ENCODE measurements at regions not wholly inside any gene's neighbourhood (a gene's known extent, or its start where the extent isn't known, plus 50 kb on each side); places are given as distances from the start of the nearest gene placed in this dataset.
"Not testable (repeated sequence)": the region's sequence is repeated elsewhere in the genome, so short reads cannot be mapped to it uniquely, and the experiment has no call there.

GRCh38 chr1:70790232-70790923, 257.2 kb downstream of the PTGER3 start:
- Mint-ChIP-seq H3K4me3 (no peak overlapping the region), H3K9me3 (no peaks in the 10 kb centered on the region), H3K4me1 (no peaks in the 10 kb centered on the region), H3K36me3 (no peaks in the 10 kb centered on the region), H3K27ac (no peak overlapping the region), H3K27me3 (no peaks in the 10 kb centered on the region)
- ATAC-seq, result no peak

- not testable (repeated sequence) for ATAC-seq, H3K4me3 Mint-ChIP-seq, H3K4me1 Mint-ChIP-seq, H3K36me3 Mint-ChIP-seq, H3K27me3 Mint-ChIP-seq, H3K27ac Mint-ChIP-seq
- peaks cover 12% of the 10 kb centered on the region for H3K9me3 Mint-ChIP-seq
Observed at GRCh38 chr1:70795064-70795463, 252.6 kb downstream of the PTGER3 start.

GRCh38 chr1:70796298-70796697, 251.3 kb downstream of the PTGER3 start:
- not testable (repeated sequence) for H3K4me1 Mint-ChIP-seq, H3K27ac Mint-ChIP-seq, H3K36me3 Mint-ChIP-seq, ATAC-seq, H3K4me3 Mint-ChIP-seq, H3K27me3 Mint-ChIP-seq
- peaks cover 12% of the 10 kb centered on the region for H3K9me3 Mint-ChIP-seq

GRCh38 chr1:70802625-70803024, 245.0 kb downstream of the PTGER3 start:
- H3K4me3 Mint-ChIP-seq, H3K27me3 Mint-ChIP-seq, H3K27ac Mint-ChIP-seq, ATAC-seq, H3K4me1 Mint-ChIP-seq, H3K36me3 Mint-ChIP-seq: not testable (repeated sequence)
- peaks cover 14% of the 10 kb centered on the region for H3K9me3 Mint-ChIP-seq

GRCh38 chr1:70805641-70806040, 242.0 kb downstream of the PTGER3 start:
- Mint-ChIP-seq H3K4me1 (no peaks in the 10 kb centered on the region), H3K27ac (no peak overlapping the region)

GRCh38 chr1:70807088-70807664, 240.4 kb downstream of the PTGER3 start:
- Mint-ChIP-seq H3K4me1 (no peaks in the 10 kb centered on the region), H3K9me3 (peaks cover 6% of the 10 kb centered on the region), H3K36me3 (no peaks in the 10 kb centered on the region), H3K27ac (no peak overlapping the region), H3K27me3 (no peaks in the 10 kb centered on the region), H3K4me3 (no peak overlapping the region)
- ATAC-seq, result peak; percentile 61

More at GRCh38 chr1:70805641-70806040, 242.0 kb downstream of the PTGER3 start:
- Mint-ChIP-seq H3K36me3 (no peaks in the 10 kb centered on the region), H3K9me3 (peaks cover 6% of the 10 kb centered on the region), H3K4me3 (no peak overlapping the region), H3K27me3 (no peaks in the 10 kb centered on the region)
- no peak for ATAC-seq

GRCh38 chr1:70809069-70809468, 238.5 kb downstream of the PTGER3 start:
- H3K4me3 Mint-ChIP-seq, result no peak overlapping the region
- H3K36me3 Mint-ChIP-seq, result no peaks in the 10 kb centered on the region
- H3K27me3 Mint-ChIP-seq, result no peaks in the 10 kb centered on the region
- no peak overlapping the region for H3K27ac Mint-ChIP-seq
- ATAC-seq, result no peak
- H3K4me1 Mint-ChIP-seq, result no peaks in the 10 kb centered on the region
- peaks cover 9% of the 10 kb centered on the region for H3K9me3 Mint-ChIP-seq

- Mint-ChIP-seq H3K27me3 (no peaks in the 10 kb centered on the region), H3K9me3 (peaks cover 3% of the 10 kb centered on the region), H3K36me3 (no peaks in the 10 kb centered on the region), H3K4me3 (no peak overlapping the region), H3K27ac (no peak overlapping the region), H3K4me1 (no peaks in the 10 kb centered on the region)
- no peak for ATAC-seq
Observed at GRCh38 chr1:70811815-70812214, 235.8 kb downstream of the PTGER3 start.

GRCh38 chr1:70812442-70813109, 235.0 kb downstream of the PTGER3 start:
- Mint-ChIP-seq H3K4me1 (no peaks in the 10 kb centered on the region), H3K9me3 (peaks cover 3% of the 10 kb centered on the region), H3K27me3 (no peaks in the 10 kb centered on the region), H3K36me3 (no peaks in the 10 kb centered on the region), H3K4me3 (no peak overlapping the region), H3K27ac (no peak overlapping the region)
- no peak for ATAC-seq

- peaks cover 3% of the 10 kb centered on the region for H3K9me3 Mint-ChIP-seq
- no peak overlapping the region for H3K27ac Mint-ChIP-seq
- no peaks in the 10 kb centered on the region for H3K36me3 Mint-ChIP-seq
- H3K27me3 Mint-ChIP-seq, result no peaks in the 10 kb centered on the region
- ATAC-seq, result no peak
- H3K4me1 Mint-ChIP-seq, result no peaks in the 10 kb centered on the region
- no peak overlapping the region for H3K4me3 Mint-ChIP-seq
Observed at GRCh38 chr1:70818401-70818800, 229.2 kb downstream of the PTGER3 start.

GRCh38 chr1:70819231-70819630, 228.4 kb downstream of the PTGER3 start:
- Mint-ChIP-seq H3K9me3 (no peaks in the 10 kb centered on the region), H3K27ac (no peak overlapping the region), H3K4me1 (no peaks in the 10 kb centered on the region), H3K27me3 (no peaks in the 10 kb centered on the region), H3K36me3 (no peaks in the 10 kb centered on the region), H3K4me3 (no peak overlapping the region)
- ATAC-seq, result no peak

- H3K4me1 Mint-ChIP-seq, result no peaks in the 10 kb centered on the region
- no peak for ATAC-seq
- no peaks in the 10 kb centered on the region for H3K9me3 Mint-ChIP-seq
Observed at GRCh38 chr1:70819785-70820184, 227.8 kb downstream of the PTGER3 start.

GRCh38 chr1:70820396-70820795, 227.2 kb downstream of the PTGER3 start:
- no peak overlapping the region for H3K27ac Mint-ChIP-seq
- no peaks in the 10 kb centered on the region for H3K27me3 Mint-ChIP-seq
- H3K36me3 Mint-ChIP-seq, result no peaks in the 10 kb centered on the region
- ATAC-seq, result no peak
- no peaks in the 10 kb centered on the region for H3K4me1 Mint-ChIP-seq
- H3K9me3 Mint-ChIP-seq, result peaks cover 4% of the 10 kb centered on the region
- H3K4me3 Mint-ChIP-seq, result no peak overlapping the region

More at GRCh38 chr1:70819785-70820184, 227.8 kb downstream of the PTGER3 start:
- Mint-ChIP-seq H3K27me3 (no peaks in the 10 kb centered on the region), H3K36me3 (no peaks in the 10 kb centered on the region), H3K27ac (no peak overlapping the region), H3K4me3 (no peak overlapping the region)

- no peak overlapping the region for H3K27ac Mint-ChIP-seq
Observed at GRCh38 chr1:70820995-70821394, 226.6 kb downstream of the PTGER3 start.

GRCh38 chr1:70826428-70826827, 221.2 kb downstream of the PTGER3 start:
- Mint-ChIP-seq H3K4me1 (no peaks in the 10 kb centered on the region), H3K4me3 (no peak overlapping the region), H3K9me3 (peaks cover 6% of the 10 kb centered on the region), H3K36me3 (no peaks in the 10 kb centered on the region), H3K27me3 (no peaks in the 10 kb centered on the region), H3K27ac (no peak overlapping the region)
- ATAC-seq, result no peak

More at GRCh38 chr1:70820995-70821394, 226.6 kb downstream of the PTGER3 start:
- no peak for ATAC-seq
- Mint-ChIP-seq H3K36me3 (no peaks in the 10 kb centered on the region), H3K9me3 (peaks cover 4% of the 10 kb centered on the region), H3K27me3 (no peaks in the 10 kb centered on the region), H3K4me3 (no peak overlapping the region), H3K4me1 (no peaks in the 10 kb centered on the region)

GRCh38 chr1:70827030-70827429, 220.6 kb downstream of the PTGER3 start:
- H3K27me3 Mint-ChIP-seq, result no peaks in the 10 kb centered on the region
- no peak for ATAC-seq
- peaks cover 7% of the 10 kb centered on the region for H3K9me3 Mint-ChIP-seq
- no peaks in the 10 kb centered on the region for H3K4me1 Mint-ChIP-seq
- H3K4me3 Mint-ChIP-seq, result no peak overlapping the region
- H3K36me3 Mint-ChIP-seq, result no peaks in the 10 kb centered on the region
- no peak overlapping the region for H3K27ac Mint-ChIP-seq
